ENCODE measurements at regions not wholly inside any gene's neighbourhood (a gene's known extent, or its start where the extent isn't known, plus 50 kb on each side); places are given as distances from the start of the nearest gene placed in this dataset.

GRCh38 chr4:124279741-124280140, 432.8 kb downstream of the ANKRD50 start:
- DNase-seq: peak; percentile 69

GRCh38 chr4:124282301-124282898, 430.1 kb downstream of the ANKRD50 start:
- no peak for DNase-seq

GRCh38 chr4:124288706-124289486, 423.6 kb downstream of the ANKRD50 start:
- DNase-seq: no peak

- no peak for DNase-seq
These were observed 421.9 kb downstream of the ANKRD50 start for GRCh38 chr4:124290678-124291077.

- DNase-seq: no peak
These were observed 417.1 kb downstream of the ANKRD50 start for GRCh38 chr4:124295413-124295812.

- no peak for DNase-seq
These were observed 407.6 kb downstream of the ANKRD50 start for GRCh38 chr4:124304941-124305340.

- no peak for DNase-seq
These were observed 406.2 kb downstream of the ANKRD50 start for GRCh38 chr4:124306352-124306751.

- DNase-seq: no peak
These were observed 405.4 kb downstream of the ANKRD50 start for GRCh38 chr4:124307143-124307542.

GRCh38 chr4:124318292-124318691, 394.2 kb downstream of the ANKRD50 start:
- peak; percentile 29 for DNase-seq

GRCh38 chr4:124321364-124321763, 391.2 kb downstream of the ANKRD50 start:
- no peak for DNase-seq

GRCh38 chr4:124322234-124323065, 390.1 kb downstream of the ANKRD50 start:
- no peak for DNase-seq

GRCh38 chr4:124325690-124326089, 386.8 kb downstream of the ANKRD50 start:
- no peak for DNase-seq

- DNase-seq: no peak
These were observed 383.4 kb downstream of the ANKRD50 start for GRCh38 chr4:124329134-124329533.

- no peak for DNase-seq
These were observed 382.5 kb downstream of the ANKRD50 start for GRCh38 chr4:124330045-124330444.

GRCh38 chr4:124331781-124332180, 380.8 kb downstream of the ANKRD50 start:
- DNase-seq: no peak

GRCh38 chr4:124333466-124333865, 379.1 kb downstream of the ANKRD50 start:
- DNase-seq: no peak

GRCh38 chr4:124334119-124334518, 378.4 kb downstream of the ANKRD50 start:
- peak; percentile 35 for DNase-seq

- DNase-seq: no peak
These were observed 374.7 kb downstream of the ANKRD50 start for GRCh38 chr4:124337874-124338273.

- no peak for DNase-seq
These were observed 368.8 kb downstream of the ANKRD50 start for GRCh38 chr4:124343661-124344171.

GRCh38 chr4:124372916-124373315, 339.6 kb downstream of the ANKRD50 start:
- no peak for DNase-seq

GRCh38 chr4:124386163-124386562, 326.4 kb downstream of the ANKRD50 start:
- no peak for DNase-seq

GRCh38 chr4:124386648-124387047, 325.9 kb downstream of the ANKRD50 start:
- DNase-seq: no peak

- DNase-seq: no peak
These were observed 322.9 kb downstream of the ANKRD50 start for GRCh38 chr4:124389591-124389990.
